Endodermal cell (in vitro differentiated cells): ENCODE measurements at regions not wholly inside any gene's neighbourhood (a gene's known extent, or its start where the extent isn't known, plus 50 kb on each side); places are given as distances from the start of the nearest gene placed in this dataset.

Experiments used
- DNase-seq: peaks from one replicate; pipeline ENCODE4 v3.0.0-alpha.2; 2017
- H3K27ac ChIP-seq: 2 replicates; pipeline ENCODE4 v1.5.1; 2013; ENCODE audit warnings: mild to moderate bottlenecking, low read depth, low read length, moderate library complexity
- H3K27me3 ChIP-seq: 2 replicates; pipeline ENCODE4 v1.6.1; 2013; ENCODE audit warnings: mild to moderate bottlenecking, low read length, moderate library complexity; ENCODE audit not compliant: insufficient read depth, control insufficient read depth, poor library complexity, severe bottlenecking
- H3K36me3 ChIP-seq: 2 replicates; pipeline ENCODE4 v1.7.0; 2013; ENCODE audit warnings: mild to moderate bottlenecking, low read length, moderate library complexity; ENCODE audit not compliant: control insufficient read depth, insufficient read depth
- H3K4me1 ChIP-seq: one replicate; pipeline ENCODE4 v1.7.0; 2013; ENCODE audit warnings: low read length; ENCODE audit not compliant: control insufficient read depth, insufficient read depth
- H3K4me3 ChIP-seq: 2 replicates; pipeline ENCODE4 v1.5.1; 2013; ENCODE audit warnings: mild to moderate bottlenecking, low read length, moderate library complexity
- H3K9ac ChIP-seq: 2 replicates; pipeline ENCODE4 v1.6.1; 2013; ENCODE audit warnings: mild to moderate bottlenecking, low read length, moderate library complexity; ENCODE audit not compliant: poor library complexity, severe bottlenecking; ENCODE audit errors: extremely low read depth
- H3K9me3 ChIP-seq: 2 replicates; pipeline ENCODE4 v1.6.1; 2013; ENCODE audit warnings: mild to moderate bottlenecking, low read length, moderate library complexity; ENCODE audit not compliant: control insufficient read depth
- H3K27ac Mint-ChIP-seq: 2 replicates; pipeline ENCODE4 v1.8.0; 2020; ENCODE audit warnings: mixed read lengths
- H3K27me3 Mint-ChIP-seq: 2 replicates; pipeline ENCODE4 v1.8.0; 2021; ENCODE audit warnings: mild to moderate bottlenecking, mixed read lengths; ENCODE audit not compliant: insufficient read depth
- H3K36me3 Mint-ChIP-seq: 2 replicates; pipeline ENCODE4 v1.8.0; 2020; ENCODE audit warnings: low read depth, mixed read lengths
- H3K4me1 Mint-ChIP-seq: 2 replicates; pipeline ENCODE4 v1.8.0; 2020; ENCODE audit warnings: mixed read lengths
- H3K4me3 Mint-ChIP-seq: 2 replicates; pipeline ENCODE4 v1.8.0; 2020; ENCODE audit warnings: mild to moderate bottlenecking, moderate library complexity, mixed read lengths
- H3K9me3 Mint-ChIP-seq: 2 replicates; pipeline ENCODE4 v1.8.0; 2020; ENCODE audit warnings: mild to moderate bottlenecking, mixed read lengths
- WGBS, 2 experiments: methylation state at CpG; one replicate each; pipeline versions ENCODE4 v1.1.5 to v1.1.7; 2013; ENCODE audit warnings: missing lambda C conversion rate in 2 of 2, mixed read lengths in 1 of 2; ENCODE audit not compliant: insufficient coverage in 1 of 2, insufficient read length in 1 of 2; 5-methylcytosine and 5-hydroxymethylcytosine counted together
- TF ChIP-seq, protein P1 (sequence below): fragments of 200-600 bp; sonication (generic); conservative IDR thresholded peaks from 2 replicates; pipeline ENCODE4 v1.5.0; 2021; ENCODE audit warnings: antibody characterized with exemption, mild to moderate bottlenecking

DNA sequence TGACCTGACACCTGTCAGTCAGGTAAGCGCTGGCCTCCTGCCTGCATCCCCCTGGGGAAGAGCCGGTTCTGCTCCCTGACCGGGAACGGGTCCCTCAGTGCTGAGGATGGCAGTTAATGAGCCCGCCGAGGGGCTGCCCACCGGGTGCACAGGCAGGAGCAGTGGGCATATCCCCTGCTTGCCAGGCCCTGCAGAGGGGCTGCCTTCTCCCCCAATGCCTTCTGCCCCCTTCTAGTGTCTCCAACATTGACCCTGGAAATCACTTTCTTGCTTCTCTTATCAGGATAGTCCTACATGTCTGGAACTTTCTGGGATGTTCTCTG, 388.5 kb downstream of the SEC14L1 start:
- Histone ChIP-seq H3K27me3 (peaks cover 29% of the 10 kb centered on the region), H3K4me3 (peak overlapping the region; percentile 75), H3K4me1 (no peaks in the 10 kb centered on the region), H3K27ac (no peak overlapping the region), H3K9me3 (no peaks in the 10 kb centered on the region), H3K9ac (no peak overlapping the region), H3K36me3 (no peaks in the 10 kb centered on the region)
- Mint-ChIP-seq H3K27me3 (peaks cover 56% of the 10 kb centered on the region), H3K9me3 (peaks cover 26% of the 10 kb centered on the region), H3K27ac (no peak overlapping the region), H3K4me3 (peak overlapping the region; percentile 50), H3K36me3 (no peaks in the 10 kb centered on the region), H3K4me1 (peaks cover 8% of the 10 kb centered on the region)
- TF ChIP-seq, protein P1, sequence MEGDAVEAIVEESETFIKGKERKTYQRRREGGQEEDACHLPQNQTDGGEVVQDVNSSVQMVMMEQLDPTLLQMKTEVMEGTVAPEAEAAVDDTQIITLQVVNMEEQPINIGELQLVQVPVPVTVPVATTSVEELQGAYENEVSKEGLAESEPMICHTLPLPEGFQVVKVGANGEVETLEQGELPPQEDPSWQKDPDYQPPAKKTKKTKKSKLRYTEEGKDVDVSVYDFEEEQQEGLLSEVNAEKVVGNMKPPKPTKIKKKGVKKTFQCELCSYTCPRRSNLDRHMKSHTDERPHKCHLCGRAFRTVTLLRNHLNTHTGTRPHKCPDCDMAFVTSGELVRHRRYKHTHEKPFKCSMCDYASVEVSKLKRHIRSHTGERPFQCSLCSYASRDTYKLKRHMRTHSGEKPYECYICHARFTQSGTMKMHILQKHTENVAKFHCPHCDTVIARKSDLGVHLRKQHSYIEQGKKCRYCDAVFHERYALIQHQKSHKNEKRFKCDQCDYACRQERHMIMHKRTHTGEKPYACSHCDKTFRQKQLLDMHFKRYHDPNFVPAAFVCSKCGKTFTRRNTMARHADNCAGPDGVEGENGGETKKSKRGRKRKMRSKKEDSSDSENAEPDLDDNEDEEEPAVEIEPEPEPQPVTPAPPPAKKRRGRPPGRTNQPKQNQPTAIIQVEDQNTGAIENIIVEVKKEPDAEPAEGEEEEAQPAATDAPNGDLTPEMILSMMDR, result no peak
- 17 to 34% methylated on average over 2 to 7 of the region's 7 CpGs for WGBS, 2 experiments
- DNase-seq, result no peak

DNA sequence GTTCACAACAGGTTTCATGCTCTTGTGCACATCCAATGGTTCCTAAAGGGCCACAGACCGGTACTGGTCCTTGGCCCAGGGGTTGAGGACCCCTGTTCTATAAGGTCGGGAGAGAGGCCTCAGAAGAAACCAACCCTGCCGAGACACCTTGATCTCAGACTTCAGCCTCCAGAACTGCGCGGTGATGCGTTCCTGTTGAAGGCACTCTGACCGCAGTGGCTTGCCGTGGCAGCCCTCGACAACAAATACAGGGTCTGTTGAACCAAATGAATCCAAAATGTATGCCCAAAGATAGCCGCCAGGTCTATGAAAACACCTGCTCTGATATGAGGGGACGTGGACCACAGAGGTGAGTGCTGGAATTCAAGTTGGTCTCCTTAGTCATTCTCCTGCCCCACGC, 389.8 kb downstream of the SEC14L1 start:
- TF ChIP-seq, protein P1, result no peak
- H3K9me3 ChIP-seq, result no peaks in the 10 kb centered on the region
- peak; percentile 36 for DNase-seq
- 89 to 95% methylated on average over 11 to 12 of the region's 12 CpGs for WGBS, 2 experiments
- Mint-ChIP-seq H3K9me3 (peaks cover 26% of the 10 kb centered on the region), H3K27ac (no peak overlapping the region), H3K27me3 (peaks cover 42% of the 10 kb centered on the region), H3K4me3 (no peak overlapping the region), H3K4me1 (peaks cover 8% of the 10 kb centered on the region), H3K36me3 (no peaks in the 10 kb centered on the region)
- no peaks in the 10 kb centered on the region for H3K36me3 ChIP-seq
- H3K27ac ChIP-seq, result no peak overlapping the region
- H3K27me3 ChIP-seq, result peaks cover 29% of the 10 kb centered on the region
- H3K4me1 ChIP-seq, result no peaks in the 10 kb centered on the region
- H3K9ac ChIP-seq, result no peak overlapping the region
- H3K4me3 ChIP-seq, result no peak overlapping the region

DNA sequence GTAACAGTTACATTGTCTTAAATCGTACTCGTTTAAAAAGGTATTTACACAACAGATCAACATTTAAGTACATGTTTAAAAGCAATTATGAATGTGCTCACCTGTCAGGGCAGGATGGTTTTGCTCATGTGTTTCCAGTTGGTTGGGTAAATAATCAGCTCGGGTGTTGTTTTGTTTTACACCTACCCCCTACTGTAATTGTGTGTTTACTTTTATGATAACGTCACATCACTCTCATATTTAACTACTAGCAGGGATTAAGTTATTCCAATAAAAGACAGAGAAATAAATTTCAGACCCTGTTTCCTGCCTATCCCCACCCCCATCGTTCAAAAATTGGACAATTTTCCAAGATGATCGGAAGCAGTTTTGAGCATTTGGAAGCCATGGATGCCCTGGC, 390.2 kb downstream of the SEC14L1 start:
- WGBS, 2 experiments, result 83 to 97% methylated on average over 3 to 4 of the region's 6 CpGs
- H3K9ac ChIP-seq, result no peak overlapping the region
- H3K4me3 Mint-ChIP-seq, result no peak overlapping the region
- H3K4me1 Mint-ChIP-seq, result peaks cover 8% of the 10 kb centered on the region
- DNase-seq, result no peak
- H3K27ac ChIP-seq, result no peak overlapping the region
- peaks cover 23% of the 10 kb centered on the region for H3K9me3 Mint-ChIP-seq
- peaks cover 29% of the 10 kb centered on the region for H3K27me3 ChIP-seq
- TF ChIP-seq, protein P1, result no peak
- H3K4me3 ChIP-seq, result no peak overlapping the region
- H3K27me3 Mint-ChIP-seq, result peaks cover 40% of the 10 kb centered on the region
- H3K4me1 ChIP-seq, result no peaks in the 10 kb centered on the region
- no peaks in the 10 kb centered on the region for H3K36me3 ChIP-seq
- no peaks in the 10 kb centered on the region for H3K36me3 Mint-ChIP-seq
- H3K9me3 ChIP-seq, result no peaks in the 10 kb centered on the region
- H3K27ac Mint-ChIP-seq, result no peak overlapping the region
